ENCODE measurements at regions not wholly inside any gene's neighbourhood (a gene's known extent, or its start where the extent isn't known, plus 50 kb on each side); places are given as distances from the start of the nearest gene placed in this dataset.

DNA sequence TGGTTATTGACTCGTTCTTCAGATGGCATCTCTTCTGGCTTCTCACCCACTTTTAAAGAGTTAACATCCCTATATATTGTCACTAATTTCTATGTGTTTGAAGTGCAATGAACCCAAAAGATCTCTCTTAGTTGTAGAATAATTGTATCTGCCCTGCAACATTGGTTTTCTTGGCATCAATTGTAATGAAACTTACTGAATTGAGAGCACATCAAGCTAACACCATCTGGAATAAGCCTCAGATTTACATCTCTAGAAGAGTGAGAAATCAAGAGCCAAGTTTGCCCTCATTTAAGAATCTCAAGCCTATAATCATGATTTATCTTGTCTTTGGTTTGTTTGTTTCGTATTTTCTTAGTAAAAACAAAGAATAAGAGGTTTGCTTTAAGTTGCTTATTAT, 372.6 kb upstream of the LRRC7 start:
- Mint-ChIP-seq H3K9me3 (no peaks in the 10 kb centered on the region), H3K36me3 (no peaks in the 10 kb centered on the region), H3K27me3 (ENCODE audit: low read depth) (no peaks in the 10 kb centered on the region), H3K4me3 (no peak overlapping the region), H3K4me1 (no peaks in the 10 kb centered on the region), H3K27ac (no peak overlapping the region)
- ATAC-seq = no peak
- CTCF ChIA-PET = no interaction called here
- POLR2A ChIA-PET = no interaction called here
- TF ChIP-seq TEAD1 (CRISPR knock-in tag; IDR thresholded peaks at IDR 0.05) (no peak), JAZF1 (CRISPR knock-in tag; IDR thresholded peaks at IDR 0.05) (no peak), ZBTB21 (CRISPR knock-in tag; IDR thresholded peaks at IDR 0.05; ENCODE audit: borderline replicate concordance) (no peak), ZNF219 (CRISPR knock-in tag; IDR thresholded peaks at IDR 0.05; ENCODE audit: borderline replicate concordance) (no peak)
- TF ChIP-seq, protein P1, sequence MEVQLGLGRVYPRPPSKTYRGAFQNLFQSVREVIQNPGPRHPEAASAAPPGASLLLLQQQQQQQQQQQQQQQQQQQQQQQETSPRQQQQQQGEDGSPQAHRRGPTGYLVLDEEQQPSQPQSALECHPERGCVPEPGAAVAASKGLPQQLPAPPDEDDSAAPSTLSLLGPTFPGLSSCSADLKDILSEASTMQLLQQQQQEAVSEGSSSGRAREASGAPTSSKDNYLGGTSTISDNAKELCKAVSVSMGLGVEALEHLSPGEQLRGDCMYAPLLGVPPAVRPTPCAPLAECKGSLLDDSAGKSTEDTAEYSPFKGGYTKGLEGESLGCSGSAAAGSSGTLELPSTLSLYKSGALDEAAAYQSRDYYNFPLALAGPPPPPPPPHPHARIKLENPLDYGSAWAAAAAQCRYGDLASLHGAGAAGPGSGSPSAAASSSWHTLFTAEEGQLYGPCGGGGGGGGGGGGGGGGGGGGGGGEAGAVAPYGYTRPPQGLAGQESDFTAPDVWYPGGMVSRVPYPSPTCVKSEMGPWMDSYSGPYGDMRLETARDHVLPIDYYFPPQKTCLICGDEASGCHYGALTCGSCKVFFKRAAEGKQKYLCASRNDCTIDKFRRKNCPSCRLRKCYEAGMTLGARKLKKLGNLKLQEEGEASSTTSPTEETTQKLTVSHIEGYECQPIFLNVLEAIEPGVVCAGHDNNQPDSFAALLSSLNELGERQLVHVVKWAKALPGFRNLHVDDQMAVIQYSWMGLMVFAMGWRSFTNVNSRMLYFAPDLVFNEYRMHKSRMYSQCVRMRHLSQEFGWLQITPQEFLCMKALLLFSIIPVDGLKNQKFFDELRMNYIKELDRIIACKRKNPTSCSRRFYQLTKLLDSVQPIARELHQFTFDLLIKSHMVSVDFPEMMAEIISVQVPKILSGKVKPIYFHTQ (CRISPR knock-in tag; IDR thresholded peaks at IDR 0.05) = no peak
- DNase-seq (ENCODE audit: low spot score) = no peak

DNA sequence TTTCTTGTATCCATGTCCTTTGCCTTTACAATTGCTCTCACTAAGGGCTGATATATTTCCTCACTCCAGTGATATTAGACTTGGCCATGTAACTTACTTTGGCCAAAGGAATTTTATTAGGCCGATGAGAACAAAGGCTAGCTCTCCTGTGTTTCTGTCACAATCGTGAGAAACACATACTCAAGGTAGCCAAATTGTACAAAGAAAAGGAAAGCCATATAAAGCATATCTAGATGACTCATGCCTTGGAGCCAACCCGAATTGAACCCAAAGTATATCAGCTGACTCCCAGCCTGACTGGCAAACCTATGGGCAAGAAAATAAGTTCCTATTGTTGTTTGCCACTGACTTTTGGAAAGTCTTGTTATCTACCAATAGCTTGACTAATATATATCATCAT, 371.7 kb upstream of the LRRC7 start:
- H3K9me3 Mint-ChIP-seq = no peaks in the 10 kb centered on the region
- TF ChIP-seq NR2C2 (CRISPR knock-in tag; IDR thresholded peaks at IDR 0.05) = no peak
- TF ChIP-seq, protein P2, sequence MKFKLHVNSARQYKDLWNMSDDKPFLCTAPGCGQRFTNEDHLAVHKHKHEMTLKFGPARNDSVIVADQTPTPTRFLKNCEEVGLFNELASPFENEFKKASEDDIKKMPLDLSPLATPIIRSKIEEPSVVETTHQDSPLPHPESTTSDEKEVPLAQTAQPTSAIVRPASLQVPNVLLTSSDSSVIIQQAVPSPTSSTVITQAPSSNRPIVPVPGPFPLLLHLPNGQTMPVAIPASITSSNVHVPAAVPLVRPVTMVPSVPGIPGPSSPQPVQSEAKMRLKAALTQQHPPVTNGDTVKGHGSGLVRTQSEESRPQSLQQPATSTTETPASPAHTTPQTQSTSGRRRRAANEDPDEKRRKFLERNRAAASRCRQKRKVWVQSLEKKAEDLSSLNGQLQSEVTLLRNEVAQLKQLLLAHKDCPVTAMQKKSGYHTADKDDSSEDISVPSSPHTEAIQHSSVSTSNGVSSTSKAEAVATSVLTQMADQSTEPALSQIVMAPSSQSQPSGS (CRISPR knock-in tag; IDR thresholded peaks at IDR 0.05; ENCODE audit: borderline replicate concordance, low read depth) = no peak
- TF ChIP-seq, protein P3, sequence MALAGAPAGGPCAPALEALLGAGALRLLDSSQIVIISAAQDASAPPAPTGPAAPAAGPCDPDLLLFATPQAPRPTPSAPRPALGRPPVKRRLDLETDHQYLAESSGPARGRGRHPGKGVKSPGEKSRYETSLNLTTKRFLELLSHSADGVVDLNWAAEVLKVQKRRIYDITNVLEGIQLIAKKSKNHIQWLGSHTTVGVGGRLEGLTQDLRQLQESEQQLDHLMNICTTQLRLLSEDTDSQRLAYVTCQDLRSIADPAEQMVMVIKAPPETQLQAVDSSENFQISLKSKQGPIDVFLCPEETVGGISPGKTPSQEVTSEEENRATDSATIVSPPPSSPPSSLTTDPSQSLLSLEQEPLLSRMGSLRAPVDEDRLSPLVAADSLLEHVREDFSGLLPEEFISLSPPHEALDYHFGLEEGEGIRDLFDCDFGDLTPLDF (CRISPR knock-in tag; IDR thresholded peaks at IDR 0.05) = no peak
- TF ChIP-seq ZBTB21 (CRISPR knock-in tag; IDR thresholded peaks at IDR 0.05; ENCODE audit: borderline replicate concordance) = no peak
- no peak for TF ChIP-seq CREM (CRISPR knock-in tag; IDR thresholded peaks at IDR 0.05)
- TF ChIP-seq, protein P4, sequence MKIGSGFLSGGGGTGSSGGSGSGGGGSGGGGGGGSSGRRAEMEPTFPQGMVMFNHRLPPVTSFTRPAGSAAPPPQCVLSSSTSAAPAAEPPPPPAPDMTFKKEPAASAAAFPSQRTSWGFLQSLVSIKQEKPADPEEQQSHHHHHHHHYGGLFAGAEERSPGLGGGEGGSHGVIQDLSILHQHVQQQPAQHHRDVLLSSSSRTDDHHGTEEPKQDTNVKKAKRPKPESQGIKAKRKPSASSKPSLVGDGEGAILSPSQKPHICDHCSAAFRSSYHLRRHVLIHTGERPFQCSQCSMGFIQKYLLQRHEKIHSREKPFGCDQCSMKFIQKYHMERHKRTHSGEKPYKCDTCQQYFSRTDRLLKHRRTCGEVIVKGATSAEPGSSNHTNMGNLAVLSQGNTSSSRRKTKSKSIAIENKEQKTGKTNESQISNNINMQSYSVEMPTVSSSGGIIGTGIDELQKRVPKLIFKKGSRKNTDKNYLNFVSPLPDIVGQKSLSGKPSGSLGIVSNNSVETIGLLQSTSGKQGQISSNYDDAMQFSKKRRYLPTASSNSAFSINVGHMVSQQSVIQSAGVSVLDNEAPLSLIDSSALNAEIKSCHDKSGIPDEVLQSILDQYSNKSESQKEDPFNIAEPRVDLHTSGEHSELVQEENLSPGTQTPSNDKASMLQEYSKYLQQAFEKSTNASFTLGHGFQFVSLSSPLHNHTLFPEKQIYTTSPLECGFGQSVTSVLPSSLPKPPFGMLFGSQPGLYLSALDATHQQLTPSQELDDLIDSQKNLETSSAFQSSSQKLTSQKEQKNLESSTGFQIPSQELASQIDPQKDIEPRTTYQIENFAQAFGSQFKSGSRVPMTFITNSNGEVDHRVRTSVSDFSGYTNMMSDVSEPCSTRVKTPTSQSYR (CRISPR knock-in tag; IDR thresholded peaks at IDR 0.05) = no peak
- no peak for TF ChIP-seq PRRX2 (CRISPR knock-in tag; IDR thresholded peaks at IDR 0.05)
- TF ChIP-seq FOXP1 (CRISPR knock-in tag; IDR thresholded peaks at IDR 0.05; ENCODE audit: borderline replicate concordance) = no peak
- TF ChIP-seq OVOL2 (CRISPR knock-in tag; IDR thresholded peaks at IDR 0.05; ENCODE audit: borderline replicate concordance) = no peak
- no peak for TF ChIP-seq ATF1 (CRISPR knock-in tag; IDR thresholded peaks at IDR 0.05)
- TF ChIP-seq, protein P5, sequence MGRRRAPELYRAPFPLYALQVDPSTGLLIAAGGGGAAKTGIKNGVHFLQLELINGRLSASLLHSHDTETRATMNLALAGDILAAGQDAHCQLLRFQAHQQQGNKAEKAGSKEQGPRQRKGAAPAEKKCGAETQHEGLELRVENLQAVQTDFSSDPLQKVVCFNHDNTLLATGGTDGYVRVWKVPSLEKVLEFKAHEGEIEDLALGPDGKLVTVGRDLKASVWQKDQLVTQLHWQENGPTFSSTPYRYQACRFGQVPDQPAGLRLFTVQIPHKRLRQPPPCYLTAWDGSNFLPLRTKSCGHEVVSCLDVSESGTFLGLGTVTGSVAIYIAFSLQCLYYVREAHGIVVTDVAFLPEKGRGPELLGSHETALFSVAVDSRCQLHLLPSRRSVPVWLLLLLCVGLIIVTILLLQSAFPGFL (CRISPR knock-in tag; IDR thresholded peaks at IDR 0.05; ENCODE audit: borderline replicate concordance) = no peak
- no peak for TF ChIP-seq ZNF416 (CRISPR knock-in tag; IDR thresholded peaks at IDR 0.05)
- TF ChIP-seq NFATC4 (CRISPR knock-in tag; IDR thresholded peaks at IDR 0.05) = no peak
- no peak for TF ChIP-seq ZNF121 (CRISPR knock-in tag; IDR thresholded peaks at IDR 0.05)
- no peak for ATAC-seq
- H3K27ac Mint-ChIP-seq = no peak overlapping the region
- no peak overlapping the region for H3K4me3 Mint-ChIP-seq
- CTCF ChIA-PET = no interaction called here
- H3K27me3 Mint-ChIP-seq (ENCODE audit: low read depth) = no peaks in the 10 kb centered on the region
- no peak for DNase-seq (ENCODE audit: low spot score)
- no peaks in the 10 kb centered on the region for H3K36me3 Mint-ChIP-seq
- H3K4me1 Mint-ChIP-seq = no peaks in the 10 kb centered on the region
- POLR2A ChIA-PET = no interaction called here

All from WTC11 (cell line).